ELF-1 (cell line): ENCODE measurements at regions not wholly inside any gene's neighbourhood (a gene's known extent, or its start where the extent isn't known, plus 50 kb on each side); places are given as distances from the start of the nearest gene placed in this dataset.

Source experiments
- DNase-seq: peaks from one replicate; pipeline ENCODE4 v3.0.0-alpha.2; 2016; ENCODE audit warnings: low read depth, low spot score

DNA sequence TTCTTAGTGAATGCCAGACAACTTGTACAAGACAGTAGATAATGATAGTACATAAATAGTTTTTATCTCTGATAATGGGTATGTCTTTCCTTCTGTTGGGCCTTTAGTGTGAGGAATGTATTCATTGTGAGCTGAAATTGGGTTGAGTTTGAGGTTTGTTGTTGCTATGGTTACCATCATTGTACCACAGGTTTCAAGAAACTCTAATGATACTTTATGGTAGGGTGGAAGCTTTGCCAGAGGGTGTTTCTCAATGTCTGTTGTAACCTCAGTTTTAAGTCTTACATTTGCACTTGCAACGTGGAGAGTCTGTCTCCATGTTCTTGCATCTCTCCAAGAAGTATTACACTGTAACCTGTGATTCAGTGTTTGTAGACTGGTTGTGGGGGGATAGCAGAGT lies 1550.1 kb downstream of the MAT2B start:
- no peak for DNase-seq

GRCh38 chr5:165057145-165057544 lies 1551.7 kb downstream of the MAT2B start:
- no peak for DNase-seq

- DNase-seq: no peak
These were observed 1561.4 kb downstream of the MAT2B start for GRCh38 chr5:165066751-165067385.

- DNase-seq: no peak
These were observed 1571.3 kb downstream of the MAT2B start for GRCh38 chr5:165076686-165077085.

DNA sequence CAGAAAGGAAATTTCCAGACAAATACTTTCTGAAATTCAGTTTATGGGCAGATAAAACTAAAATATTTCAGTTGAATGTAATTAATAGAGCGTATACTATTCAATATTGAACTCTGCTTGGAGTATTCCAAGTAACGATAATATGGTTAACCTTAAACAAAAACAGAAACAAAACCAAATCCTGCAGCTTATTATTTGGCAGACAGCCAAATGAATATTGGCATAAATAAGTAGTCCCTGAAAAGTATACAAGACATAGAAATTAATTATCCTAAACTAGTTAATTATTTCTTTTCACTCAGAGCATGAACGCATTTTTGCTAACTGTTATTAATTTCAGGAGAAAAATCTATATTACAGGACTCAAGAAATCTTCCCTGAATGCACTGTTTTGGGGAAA lies 1574.0 kb downstream of the MAT2B start:
- no peak for DNase-seq

- no peak for DNase-seq
These were observed 1578.0 kb downstream of the MAT2B start for GRCh38 chr5:165083394-165083793.

GRCh38 chr5:165086465-165086864 lies 1581.0 kb downstream of the MAT2B start:
- DNase-seq: no peak

- no peak for DNase-seq
These were observed 1589.4 kb downstream of the MAT2B start for GRCh38 chr5:165094782-165095181.

DNA sequence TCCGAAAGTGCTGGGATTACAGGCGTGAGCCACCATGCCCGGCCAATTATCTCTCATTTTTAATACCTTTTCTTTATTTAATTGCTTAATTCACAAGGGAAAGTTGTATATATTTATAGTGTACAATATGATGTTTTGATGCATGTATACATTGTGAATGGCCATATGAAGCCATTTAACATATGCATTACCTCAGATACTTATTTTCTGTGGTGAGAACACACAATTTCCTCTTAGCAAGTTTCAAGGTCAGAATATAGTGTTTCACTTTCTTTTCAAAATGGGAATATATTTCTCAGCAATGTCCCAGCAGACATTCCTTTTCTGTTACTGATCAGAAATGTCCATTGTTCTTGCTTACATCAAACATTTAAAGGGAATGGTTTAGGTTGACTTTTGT lies 1596.3 kb downstream of the MAT2B start:
- DNase-seq: no peak

DNA sequence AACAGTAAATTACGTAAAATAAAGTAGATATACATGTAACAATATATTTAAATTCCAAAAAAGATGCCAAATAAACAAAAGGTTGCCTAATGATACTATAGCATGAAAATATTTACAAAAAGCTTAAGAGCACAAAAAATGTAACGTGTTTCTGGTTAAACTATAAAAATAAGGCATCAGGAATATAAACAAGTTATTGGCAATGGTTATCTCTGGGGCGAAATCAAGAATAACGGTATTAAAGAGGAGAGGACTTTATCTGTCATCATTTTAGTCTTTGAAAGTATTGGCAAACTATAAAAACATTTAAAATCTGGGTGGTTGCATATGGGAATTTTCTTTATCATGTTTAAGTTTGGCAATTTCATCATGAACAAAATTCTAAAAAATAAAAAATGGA lies 1599.2 kb downstream of the MAT2B start:
- DNase-seq: no peak

DNA sequence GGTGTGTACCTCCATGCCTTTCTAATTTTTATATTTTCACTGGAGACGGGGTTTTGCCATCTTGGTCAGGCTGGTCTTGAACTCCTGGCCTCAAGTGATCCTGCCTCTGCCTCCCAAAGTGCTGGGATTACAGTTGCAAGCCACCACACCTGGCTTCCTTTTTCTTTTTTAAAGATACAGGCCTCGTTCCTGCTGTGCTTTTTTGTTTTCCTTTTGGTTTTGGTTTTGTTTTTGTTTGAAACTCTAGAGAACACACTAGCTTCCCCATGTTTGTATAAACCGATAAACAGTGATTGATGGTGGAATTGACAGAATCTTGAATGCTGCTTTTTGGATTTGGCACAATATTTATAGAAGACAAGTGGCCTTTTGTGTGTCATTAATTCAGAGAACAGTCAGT lies 1603.4 kb downstream of the MAT2B start:
- DNase-seq: no peak

DNA sequence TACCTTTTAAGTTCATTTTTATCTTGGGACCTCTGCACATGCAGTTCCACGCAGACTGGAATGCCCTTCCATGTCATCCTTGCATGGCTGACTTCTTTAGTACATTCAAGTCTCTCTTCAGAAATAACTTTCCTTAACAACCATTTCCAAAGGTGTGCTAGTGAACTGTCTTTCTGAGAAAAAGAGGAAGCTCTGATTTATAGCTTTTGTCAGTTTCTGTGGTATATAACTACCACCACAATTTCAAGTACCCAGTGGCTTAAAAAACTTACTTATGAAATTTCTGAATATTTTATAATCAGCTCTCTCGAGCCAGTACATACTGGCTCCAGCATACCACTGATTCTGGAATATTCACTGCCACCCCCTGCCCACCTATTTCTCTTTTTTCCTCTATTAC lies 1613.8 kb downstream of the MAT2B start:
- no peak for DNase-seq

- DNase-seq: no peak
These were observed 1621.2 kb downstream of the MAT2B start for GRCh38 chr5:165126598-165126997.

DNA sequence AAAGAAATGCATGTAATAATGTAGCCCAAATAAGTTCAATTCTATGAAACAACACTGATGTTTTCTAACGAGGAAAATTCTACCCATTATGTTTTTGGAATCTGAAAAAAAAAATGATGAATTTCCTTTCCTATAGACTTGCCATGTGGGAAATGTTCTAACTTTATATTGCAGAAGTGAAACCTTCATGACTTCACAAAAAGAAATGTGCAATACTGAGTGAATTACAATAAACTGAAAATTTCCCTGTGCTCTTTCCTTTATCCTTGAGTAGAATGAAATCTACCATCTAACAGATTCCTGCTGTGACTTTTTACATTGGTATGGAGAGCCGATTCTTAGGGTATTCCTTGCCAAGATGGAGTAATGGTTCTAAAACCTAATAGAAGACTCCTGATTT lies 1622.5 kb downstream of the MAT2B start:
- DNase-seq: no peak

DNA sequence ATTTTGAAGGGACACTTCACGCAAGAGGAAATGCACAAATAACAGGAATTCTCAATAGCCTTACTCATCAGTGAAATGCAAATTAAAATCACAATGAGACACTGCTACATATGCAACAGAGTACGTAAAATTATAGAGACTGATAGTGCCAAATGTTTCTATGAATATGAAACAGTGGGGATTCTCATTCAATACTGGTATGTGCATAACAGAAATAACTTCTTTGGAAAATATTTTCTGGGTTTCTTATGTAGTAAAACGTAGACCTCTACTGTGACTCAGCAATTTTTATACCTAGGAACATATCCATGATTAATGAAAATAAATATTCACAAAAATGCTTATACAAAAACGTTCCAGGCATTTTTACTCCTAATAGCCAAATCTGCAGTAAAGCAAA lies 1625.2 kb downstream of the MAT2B start:
- no peak for DNase-seq

DNA sequence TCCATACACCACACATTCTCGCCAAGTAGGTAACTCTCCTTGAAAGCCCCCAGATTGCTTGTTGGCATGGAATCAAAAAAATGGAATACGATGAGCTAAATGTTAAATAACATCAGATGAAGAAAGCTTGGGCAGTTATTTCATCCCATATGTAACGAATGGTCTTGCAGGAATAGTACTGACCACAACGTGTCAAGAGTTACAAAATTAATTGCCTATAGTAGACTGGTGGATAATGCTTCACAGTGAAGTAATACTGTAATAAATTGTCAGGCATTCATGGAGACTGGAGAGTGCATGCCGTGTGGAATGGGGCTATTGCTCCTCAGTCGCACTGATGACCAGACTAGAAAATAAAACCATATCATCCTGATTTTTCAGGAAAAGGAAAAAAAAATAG lies 1628.7 kb downstream of the MAT2B start:
- no peak for DNase-seq

- peak; percentile 29 for DNase-seq
These were observed 1630.1 kb downstream of the MAT2B start for GRCh38 chr5:165135565-165135964.

GRCh38 chr5:165137701-165138100 lies 1632.3 kb downstream of the MAT2B start:
- peak; percentile 11 for DNase-seq

GRCh38 chr5:165138236-165138635 lies 1632.8 kb downstream of the MAT2B start:
- peak; percentile 25 for DNase-seq

- DNase-seq: no peak
These were observed 1633.8 kb downstream of the MAT2B start for GRCh38 chr5:165139262-165139661.

- no peak for DNase-seq
These were observed 1634.3 kb downstream of the MAT2B start for GRCh38 chr5:165139721-165140120.

- no peak for DNase-seq
These were observed 1638.3 kb downstream of the MAT2B start for GRCh38 chr5:165143741-165144140.

- DNase-seq: no peak
These were observed 1644.0 kb downstream of the MAT2B start for GRCh38 chr5:165149431-165149830.

DNA sequence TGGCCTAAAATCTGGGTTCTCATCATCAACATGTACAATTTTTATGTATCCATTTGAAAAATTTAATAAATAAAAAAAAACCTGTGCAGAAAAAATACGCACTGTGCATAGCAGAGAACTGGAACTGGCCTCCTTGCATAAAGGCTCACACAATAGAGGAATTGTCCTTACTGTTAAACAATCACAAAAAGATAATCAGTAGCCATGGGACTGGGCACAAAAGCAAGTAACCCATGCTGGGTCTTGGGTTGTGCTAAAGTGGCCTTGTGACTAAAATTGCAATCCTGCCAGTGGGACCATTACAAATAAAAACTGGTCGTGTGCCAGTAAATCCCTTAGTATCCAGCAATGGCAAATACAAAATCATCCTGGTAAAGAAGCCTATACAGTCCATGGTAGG lies 1646.6 kb downstream of the MAT2B start:
- DNase-seq: no peak
